ENCODE measurements at regions not wholly inside any gene's neighbourhood (a gene's known extent, or its start where the extent isn't known, plus 50 kb on each side); places are given as distances from the start of the nearest gene placed in this dataset.
A peak's percentile ranks its signal among the peaks of the same experiment; 100 is the strongest.
"Not testable (repeated sequence)": the region's sequence is repeated elsewhere in the genome, so short reads cannot be mapped to it uniquely, and the experiment has no call there.

DNA sequence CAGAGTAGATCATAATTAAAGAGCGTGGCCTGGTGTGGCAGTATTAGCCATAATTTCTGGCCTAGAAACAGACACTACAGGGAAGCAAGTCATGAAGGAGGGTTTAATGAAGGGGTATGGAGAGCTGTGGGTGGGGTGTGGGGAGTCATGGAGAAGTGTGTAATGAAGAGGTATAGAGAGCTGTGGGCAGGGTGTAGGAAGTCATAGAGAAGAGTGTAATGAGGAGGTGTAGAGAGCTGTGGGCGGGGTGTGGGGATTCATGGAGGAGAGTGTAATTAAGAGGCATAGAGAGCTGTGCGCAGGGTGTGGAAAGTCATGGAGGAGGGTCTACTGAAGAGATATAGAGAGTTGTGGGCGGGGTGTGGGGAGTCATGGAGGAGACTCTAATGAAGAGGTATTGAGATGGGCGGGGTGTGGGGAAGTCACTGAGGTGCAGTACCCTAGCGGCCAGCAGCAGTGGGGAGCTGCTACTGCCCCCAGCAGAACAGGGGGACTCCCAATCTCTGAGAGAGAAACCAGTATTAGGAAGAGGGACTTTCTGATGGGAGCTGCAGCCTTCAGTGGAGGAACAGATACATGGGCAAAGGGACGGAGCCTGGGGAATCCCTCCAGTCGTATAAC is 145.4 kb upstream of the FOXA2 start:
- no peak for DNase-seq (ENCODE audit: low read depth)
- TF ChIP-seq, protein P1, sequence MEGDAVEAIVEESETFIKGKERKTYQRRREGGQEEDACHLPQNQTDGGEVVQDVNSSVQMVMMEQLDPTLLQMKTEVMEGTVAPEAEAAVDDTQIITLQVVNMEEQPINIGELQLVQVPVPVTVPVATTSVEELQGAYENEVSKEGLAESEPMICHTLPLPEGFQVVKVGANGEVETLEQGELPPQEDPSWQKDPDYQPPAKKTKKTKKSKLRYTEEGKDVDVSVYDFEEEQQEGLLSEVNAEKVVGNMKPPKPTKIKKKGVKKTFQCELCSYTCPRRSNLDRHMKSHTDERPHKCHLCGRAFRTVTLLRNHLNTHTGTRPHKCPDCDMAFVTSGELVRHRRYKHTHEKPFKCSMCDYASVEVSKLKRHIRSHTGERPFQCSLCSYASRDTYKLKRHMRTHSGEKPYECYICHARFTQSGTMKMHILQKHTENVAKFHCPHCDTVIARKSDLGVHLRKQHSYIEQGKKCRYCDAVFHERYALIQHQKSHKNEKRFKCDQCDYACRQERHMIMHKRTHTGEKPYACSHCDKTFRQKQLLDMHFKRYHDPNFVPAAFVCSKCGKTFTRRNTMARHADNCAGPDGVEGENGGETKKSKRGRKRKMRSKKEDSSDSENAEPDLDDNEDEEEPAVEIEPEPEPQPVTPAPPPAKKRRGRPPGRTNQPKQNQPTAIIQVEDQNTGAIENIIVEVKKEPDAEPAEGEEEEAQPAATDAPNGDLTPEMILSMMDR (IDR thresholded peaks at IDR 0.05; ENCODE audit: low read length, missing control alignments): no peak
- H3K4me3 ChIP-seq (replicated peaks; ENCODE audit: low read depth, low read length): no peak overlapping the region

DNA sequence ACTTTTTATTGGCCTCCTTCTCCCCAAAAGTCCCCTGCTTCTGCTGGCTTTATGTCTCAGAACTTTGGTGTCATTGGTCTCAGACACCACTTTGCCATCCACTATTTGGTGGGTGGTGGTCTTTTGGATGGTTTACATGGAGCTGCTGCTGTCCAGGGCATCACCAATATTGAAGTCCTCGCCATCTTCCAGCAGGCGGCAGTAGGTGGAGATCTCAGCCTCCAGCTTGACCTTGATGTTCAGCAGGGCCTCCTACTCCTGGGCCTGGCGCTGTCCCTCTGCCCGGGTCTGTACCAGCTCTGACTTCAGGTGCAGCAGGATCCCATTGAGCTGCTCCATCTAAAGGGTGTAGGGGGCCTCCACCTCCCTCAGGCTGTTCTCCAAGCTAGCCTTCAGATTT is 148.4 kb upstream of the FOXA2 start:
- DNase-seq (ENCODE audit: low read depth): no peak
- no peak overlapping the region for H3K4me3 ChIP-seq (replicated peaks; ENCODE audit: low read depth, low read length)
- TF ChIP-seq, protein P1 (IDR thresholded peaks at IDR 0.05; ENCODE audit: low read length, missing control alignments): no peak

DNA sequence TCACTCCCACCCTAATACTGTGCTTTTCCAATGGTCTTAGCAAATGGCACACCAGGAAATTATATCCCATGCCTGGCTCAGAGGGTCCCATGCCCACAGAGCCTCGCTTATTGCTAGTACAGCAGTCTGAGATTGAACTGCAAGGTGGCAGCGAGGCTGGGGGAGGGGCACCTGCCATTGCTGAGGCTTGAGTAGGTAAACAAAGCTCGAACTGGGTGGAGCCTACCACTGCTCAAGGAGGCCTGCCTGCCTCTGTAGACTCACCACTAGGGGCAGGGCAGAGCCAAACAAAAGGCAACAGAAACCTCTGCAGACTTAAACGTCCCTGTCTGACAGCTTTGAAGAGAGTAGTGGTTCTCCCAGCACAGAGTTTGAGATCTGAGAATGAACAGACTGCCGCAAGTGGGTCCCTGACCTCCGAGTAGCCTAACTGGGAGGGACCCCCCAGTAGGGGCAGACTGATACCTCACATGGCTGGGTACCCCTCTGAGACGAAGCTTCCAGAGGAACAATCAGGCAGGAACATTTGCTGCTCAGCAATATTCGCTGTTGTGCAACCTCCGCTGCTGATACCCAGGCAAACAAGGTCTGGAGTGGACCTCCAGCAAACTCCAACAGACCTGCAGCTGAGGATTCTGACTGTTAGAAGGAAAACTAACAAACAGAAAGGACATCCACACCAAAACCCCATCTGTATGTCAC is 150.7 kb upstream of the FOXA2 start:
- peak; percentile 40 for DNase-seq (ENCODE audit: low read depth)
- not testable (repeated sequence) for H3K4me3 ChIP-seq (replicated peaks; ENCODE audit: low read depth, low read length)
- TF ChIP-seq, protein P1 (IDR thresholded peaks at IDR 0.05; ENCODE audit: low read length, missing control alignments): peak; percentile 51

DNA sequence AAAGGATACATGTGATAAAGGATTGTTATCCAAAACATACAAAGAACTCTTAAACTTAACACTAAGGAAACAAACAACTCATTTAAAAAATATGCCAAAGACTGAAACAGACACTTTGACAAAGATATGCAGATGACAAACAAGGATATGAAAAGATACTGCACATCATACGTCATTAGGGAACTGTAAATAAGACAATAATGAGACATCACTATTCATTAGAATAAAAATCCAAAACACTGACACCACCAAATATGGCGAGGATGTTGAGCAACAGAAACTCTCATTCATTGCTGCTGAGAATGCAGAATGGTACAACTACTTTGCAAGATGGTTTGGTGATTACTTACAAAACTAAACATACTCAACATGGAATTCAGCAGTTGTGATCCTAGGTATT is 156.5 kb upstream of the FOXA2 start:
- TF ChIP-seq, protein P1 (IDR thresholded peaks at IDR 0.05; ENCODE audit: low read length, missing control alignments): no peak
- DNase-seq (ENCODE audit: low read depth): no peak
- H3K4me3 ChIP-seq (replicated peaks; ENCODE audit: low read depth, low read length): no peak overlapping the region

DNA sequence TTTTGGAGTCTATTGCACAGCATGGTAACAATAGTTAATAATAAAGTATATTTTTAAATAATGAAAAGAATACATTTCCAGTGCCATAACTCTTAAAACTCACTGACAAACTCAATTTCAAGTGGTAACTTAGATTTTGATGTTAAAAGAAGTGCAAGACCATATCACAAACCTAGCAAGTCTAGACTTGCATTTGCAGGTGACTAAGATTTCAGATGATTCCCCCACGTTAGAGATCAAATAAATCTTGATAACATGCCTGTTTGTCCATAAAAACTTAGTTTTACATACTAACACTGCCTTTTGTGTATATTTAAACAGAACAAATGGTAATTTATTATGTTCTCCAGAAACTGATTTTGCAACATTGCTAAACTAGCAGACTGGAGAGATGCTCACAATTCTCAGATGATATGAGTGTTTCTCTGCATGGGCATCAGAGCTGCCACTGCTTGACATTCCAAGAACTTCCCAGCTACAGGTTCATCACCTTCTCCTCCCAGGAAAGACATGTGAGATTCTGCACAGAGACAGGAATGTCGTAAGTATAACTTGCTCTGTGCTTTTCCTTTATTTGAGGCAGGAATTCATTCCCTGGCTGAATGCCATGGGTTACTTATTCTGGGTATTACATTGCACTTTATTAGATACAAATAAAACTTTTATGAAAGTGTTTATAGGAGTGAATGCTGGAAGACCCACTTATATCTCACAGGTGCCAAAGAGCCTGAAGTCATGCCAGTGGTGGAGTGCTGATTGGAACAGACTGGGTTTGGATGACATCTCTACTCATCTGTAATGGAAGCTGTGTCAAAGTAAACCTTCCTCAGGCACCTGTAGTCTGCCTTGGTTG is 160.2 kb upstream of the FOXA2 start:
- H3K4me3 ChIP-seq (replicated peaks; ENCODE audit: low read depth, low read length): no peak overlapping the region
- peak; percentile 60 for DNase-seq (ENCODE audit: low read depth)
- TF ChIP-seq, protein P1 (IDR thresholded peaks at IDR 0.05; ENCODE audit: low read length, missing control alignments): no peak

DNA sequence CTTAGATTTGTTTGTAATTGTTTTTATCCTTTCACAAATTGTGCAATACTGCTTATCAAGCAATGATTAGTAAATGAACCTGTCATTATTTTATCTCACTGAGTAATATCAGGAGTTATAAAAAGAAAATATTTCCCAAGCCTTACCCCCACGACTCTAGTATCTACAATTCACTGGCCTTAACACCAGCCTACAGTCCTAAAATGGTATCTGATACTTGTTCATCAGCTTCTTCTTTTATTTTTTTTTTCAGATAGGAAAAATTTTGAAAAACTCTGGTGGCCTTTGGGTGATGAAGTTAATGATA is 160.8 kb upstream of the FOXA2 start:
- TF ChIP-seq, protein P1 (IDR thresholded peaks at IDR 0.05; ENCODE audit: low read length, missing control alignments): no peak
- DNase-seq (ENCODE audit: low read depth): no peak
- H3K4me3 ChIP-seq (replicated peaks; ENCODE audit: low read depth, low read length): no peak overlapping the region
